PC-3 (cell line): ENCODE measurements at regions not wholly inside any gene's neighbourhood (a gene's known extent, or its start where the extent isn't known, plus 50 kb on each side); places are given as distances from the start of the nearest gene placed in this dataset.

Source experiments
- CTCF ChIP-seq: fragments of 300-600 bp; sonication (generic); conservative IDR thresholded peaks from 2 replicates; pipeline ENCODE4 v1.5.1; 2017; ENCODE audit warnings: antibody characterized with exemption, low read depth, mild to moderate bottlenecking, low read length
- EZH2phosphoT487 ChIP-seq: fragments of 300-600 bp; sonication (generic); IDR thresholded peaks from 2 replicates; pipeline ENCODE4 v1.6.1; 2018; ENCODE audit warnings: mild to moderate bottlenecking, antibody characterized with exemption, low read length, borderline replicate concordance

GRCh38 chr12:70045036-70045435 lies 198.2 kb upstream of the CNOT2 start:
- no peak for TF ChIP-seq CTCF
- TF ChIP-seq EZH2phosphoT487, result no peak
